Activated T-cell treated with anti-CD3 and anti-CD28 coated beads for 1 hour (primary cell): ENCODE measurements at regions not wholly inside any gene's neighbourhood (a gene's known extent, or its start where the extent isn't known, plus 50 kb on each side); places are given as distances from the start of the nearest gene placed in this dataset.
"Not testable (repeated sequence)": the region's sequence is repeated elsewhere in the genome, so short reads cannot be mapped to it uniquely, and the experiment has no call there.

ENCODE experiments used
- DNase-seq: peaks from one replicate; pipeline ENCODE4 v3.0.0-alpha.2; 2020; ENCODE audit warnings: low read depth

DNA sequence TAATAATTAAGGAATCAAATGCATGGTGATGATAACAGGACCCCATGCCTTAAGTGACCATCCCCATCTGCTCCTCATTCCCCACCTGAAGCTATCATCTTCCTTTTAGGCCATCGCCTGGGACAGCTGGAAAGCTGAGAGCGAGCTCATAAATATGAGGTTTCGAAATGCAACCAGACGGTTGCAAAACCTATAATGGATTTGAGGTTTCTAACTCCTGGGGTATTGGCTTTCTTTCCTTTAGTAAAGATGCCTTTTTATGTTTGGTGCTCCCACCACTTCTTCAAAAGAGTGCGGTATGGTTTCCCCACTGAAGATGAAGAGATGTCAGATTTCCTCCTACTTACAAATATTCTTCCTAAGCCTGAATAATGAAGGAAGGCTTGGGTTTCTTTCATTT lies 1589.5 kb upstream of the PIK3C3 start:
- DNase-seq, result no peak

DNA sequence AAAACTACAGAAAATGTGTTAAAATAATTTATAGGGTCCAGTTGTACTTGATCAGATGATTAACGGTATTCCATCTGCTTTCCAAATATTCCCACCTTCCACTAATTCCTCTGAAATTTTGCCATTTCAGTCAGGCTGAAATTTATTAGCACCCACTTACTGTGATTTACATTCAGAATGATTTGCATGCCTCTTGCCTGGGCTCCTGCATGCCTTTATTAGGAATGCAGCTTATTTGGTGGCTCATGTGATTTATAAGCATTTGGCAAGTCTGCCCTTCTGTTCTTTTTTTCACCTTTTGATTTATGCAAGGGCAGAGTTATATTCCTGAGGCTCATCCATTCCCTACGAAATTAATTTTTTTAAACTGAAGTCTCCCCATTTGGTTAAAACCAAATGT lies 1594.5 kb upstream of the PIK3C3 start:
- no peak for DNase-seq

DNA sequence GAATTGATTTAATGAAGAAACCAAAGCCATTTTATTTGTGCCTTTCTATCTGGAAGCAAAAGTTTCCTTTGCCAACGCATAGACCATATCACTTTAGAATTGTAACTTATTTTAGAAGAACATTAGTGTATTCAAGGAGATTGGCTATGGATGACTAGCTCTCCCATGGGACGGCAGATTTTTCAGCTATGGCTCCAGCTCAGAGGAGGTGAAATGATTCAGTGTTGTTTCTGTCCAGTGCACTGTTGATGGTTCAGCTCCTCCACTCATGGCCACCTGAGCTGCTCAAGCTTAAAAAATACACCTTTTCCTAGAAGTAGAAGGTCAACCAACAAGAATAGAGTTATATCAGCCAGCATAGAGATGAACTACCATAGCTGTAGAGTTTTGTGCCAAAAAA lies 1597.5 kb upstream of the PIK3C3 start:
- no peak for DNase-seq

DNA sequence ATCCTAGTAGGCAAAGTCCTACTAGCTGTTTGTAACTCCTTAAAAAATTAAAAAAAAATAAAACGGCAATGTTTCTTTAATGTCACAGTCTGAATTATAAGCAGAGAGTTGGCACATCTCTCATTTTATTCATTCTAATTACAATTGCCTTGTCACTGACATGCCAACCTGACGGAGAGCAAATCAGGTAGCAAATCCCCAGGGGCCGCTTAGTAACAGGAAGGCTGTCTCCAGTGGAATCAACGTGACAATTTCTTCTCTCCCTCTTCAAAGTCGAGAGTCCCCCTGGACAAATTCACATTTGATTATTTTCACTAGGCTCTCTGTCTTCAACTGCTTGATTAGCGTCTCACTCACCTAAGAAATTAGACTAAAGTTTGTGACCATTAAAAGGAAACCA lies 1598.9 kb upstream of the PIK3C3 start:
- no peak for DNase-seq

GRCh38 chr18:40355726-40356125 lies 1599.3 kb upstream of the PIK3C3 start:
- DNase-seq, result no peak

GRCh38 chr18:40348196-40348595 lies 1606.8 kb upstream of the PIK3C3 start:
- no peak for DNase-seq

- DNase-seq, result no peak
These were observed 1607.8 kb upstream of the PIK3C3 start for GRCh38 chr18:40347261-40347660.

DNA sequence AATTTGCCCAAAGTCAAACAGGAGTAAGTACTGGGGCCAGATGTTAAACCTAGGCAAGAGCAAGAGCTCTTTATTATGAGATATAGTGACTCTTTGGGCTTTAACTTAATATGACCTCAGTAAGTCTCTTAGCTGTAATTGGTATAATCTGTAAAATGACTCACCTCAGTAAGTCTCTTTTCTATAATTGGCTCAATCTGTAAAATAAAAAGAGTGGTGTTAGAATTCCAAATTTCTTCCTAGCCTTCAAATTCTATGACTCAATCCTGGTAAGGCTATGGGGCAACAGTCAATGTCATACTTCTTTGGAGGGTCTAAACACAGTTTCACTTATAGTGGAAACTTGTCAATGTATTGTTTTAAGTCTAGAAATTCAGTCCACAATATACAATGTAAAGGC lies 1608.9 kb upstream of the PIK3C3 start:
- no peak for DNase-seq

DNA sequence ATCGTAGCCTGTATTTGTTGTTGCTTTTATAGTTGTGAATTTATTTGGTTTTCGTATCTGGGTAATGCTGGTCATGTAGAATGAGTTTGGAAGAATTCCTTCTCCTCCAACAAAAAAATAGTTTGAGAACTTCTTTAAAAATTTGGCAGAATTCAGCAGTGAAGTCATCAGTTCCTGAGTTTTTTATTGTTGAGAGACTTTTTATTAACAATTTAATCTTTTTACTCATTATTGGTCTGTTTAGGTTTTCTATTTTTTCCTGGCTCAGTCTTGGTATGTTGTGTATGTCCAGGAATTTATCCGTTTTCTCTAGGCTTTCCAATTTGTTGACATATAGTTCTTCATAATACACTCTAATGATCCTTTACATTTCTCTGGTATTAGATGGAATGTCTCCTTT lies 1613.3 kb upstream of the PIK3C3 start:
- no peak for DNase-seq

GRCh38 chr18:40338284-40338683 lies 1616.8 kb upstream of the PIK3C3 start:
- DNase-seq, result no peak

DNA sequence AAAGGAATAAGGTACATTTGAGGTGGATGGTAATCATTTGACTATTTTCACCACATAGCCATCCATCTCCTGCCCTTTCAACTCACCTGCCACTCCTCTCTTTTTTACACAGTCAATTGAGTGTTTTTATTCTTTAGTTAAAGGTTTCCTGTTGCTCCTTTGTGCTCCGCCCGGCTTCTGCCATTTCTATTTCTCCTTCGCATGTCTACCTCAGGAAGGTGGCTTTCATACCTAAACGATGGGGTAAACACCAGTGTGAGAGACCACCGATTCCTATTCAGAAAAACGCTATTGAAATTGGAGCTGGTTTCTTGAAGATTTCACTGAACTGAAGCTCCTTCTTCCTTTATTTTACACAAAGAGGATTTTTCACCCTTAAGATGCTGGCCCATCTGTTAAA lies 1628.0 kb upstream of the PIK3C3 start:
- DNase-seq, result no peak

DNA sequence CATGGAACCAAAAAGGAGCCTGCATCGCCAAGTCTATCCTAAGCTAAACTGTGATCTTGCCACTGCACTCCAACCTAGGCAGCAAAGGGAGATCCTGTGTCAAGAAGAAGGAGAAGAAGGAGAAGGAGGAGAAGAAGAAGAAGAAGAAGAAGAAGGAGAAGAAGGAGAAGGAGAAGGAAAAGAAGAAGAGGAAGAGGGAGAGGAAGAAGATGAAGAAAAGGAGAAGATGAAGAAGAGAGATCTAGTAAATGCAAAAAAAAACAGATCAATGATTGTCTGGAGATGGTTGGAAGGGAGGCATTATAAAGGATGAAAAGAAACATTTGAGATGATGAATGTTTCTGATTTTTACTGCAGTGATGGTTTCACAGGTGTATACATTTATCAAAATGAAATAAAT lies 1629.0 kb upstream of the PIK3C3 start:
- no peak for DNase-seq

GRCh38 chr18:40314199-40314598 lies 1640.8 kb upstream of the PIK3C3 start:
- DNase-seq, result no peak

DNA sequence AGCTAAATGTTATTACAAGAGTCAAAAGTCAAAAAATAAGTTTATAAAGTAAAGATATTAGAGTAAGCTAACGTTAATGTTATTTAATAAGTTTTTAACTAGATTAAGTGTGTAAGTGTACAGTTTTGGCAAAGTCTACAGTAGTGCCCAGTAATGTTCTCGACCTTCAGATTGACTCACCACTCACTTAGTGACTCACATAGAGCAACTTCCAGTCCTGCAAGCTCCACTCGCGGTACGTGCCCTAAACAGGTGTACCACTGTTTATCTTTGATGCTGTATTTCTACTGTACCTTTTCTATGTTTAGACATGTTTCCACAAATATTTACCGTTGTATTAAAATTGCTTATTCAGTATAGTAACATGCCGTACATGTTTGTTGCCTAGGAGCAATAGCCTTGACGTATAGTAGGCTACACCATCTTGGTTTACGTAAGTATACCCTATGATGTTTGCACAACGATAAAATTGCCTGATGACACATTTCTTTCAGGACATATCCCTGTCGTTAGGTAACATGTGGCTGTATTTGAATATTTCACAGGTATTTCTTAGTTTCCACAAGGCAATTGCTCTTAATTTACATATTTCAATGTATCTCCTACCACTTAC lies 1641.9 kb upstream of the PIK3C3 start:
- DNase-seq, result no peak

- DNase-seq, result no peak
These were observed 1647.4 kb upstream of the PIK3C3 start for GRCh38 chr18:40307627-40308026.

GRCh38 chr18:40296717-40297413 lies 1658.2 kb upstream of the PIK3C3 start:
- no peak for DNase-seq

DNA sequence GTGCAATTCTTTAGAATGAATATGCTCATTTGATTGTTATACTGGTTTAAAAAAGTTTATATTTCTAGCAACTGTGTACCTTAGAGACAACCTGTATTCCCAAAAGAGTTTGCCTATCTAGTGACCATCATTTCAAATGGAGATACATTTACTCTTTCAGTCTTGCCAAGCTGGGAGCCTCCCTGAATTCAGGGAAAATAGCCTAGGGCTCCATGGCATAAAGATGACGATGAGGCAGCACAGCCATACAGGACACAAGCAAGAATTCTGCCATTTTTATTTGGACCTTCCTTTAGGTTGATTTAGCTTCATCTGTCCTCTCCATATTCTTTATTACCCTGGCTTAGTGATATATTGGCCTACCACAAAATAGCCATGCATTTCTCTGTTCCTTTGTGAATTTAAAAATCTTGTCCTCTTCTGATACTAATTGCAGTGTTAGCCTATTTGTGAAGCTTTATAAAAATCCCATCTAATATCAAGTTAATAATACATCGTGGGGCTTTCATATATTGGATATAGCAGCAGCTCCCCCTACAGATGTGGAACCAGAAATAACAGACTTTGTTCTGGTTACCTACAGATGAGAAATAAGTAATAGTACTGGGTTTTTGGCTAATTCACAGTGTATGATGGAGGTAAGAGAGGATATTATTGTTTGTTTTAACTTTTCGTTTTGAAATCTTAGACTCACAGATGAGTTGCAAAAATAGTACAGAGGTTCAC lies 1661.9 kb upstream of the PIK3C3 start:
- DNase-seq, result no peak

DNA sequence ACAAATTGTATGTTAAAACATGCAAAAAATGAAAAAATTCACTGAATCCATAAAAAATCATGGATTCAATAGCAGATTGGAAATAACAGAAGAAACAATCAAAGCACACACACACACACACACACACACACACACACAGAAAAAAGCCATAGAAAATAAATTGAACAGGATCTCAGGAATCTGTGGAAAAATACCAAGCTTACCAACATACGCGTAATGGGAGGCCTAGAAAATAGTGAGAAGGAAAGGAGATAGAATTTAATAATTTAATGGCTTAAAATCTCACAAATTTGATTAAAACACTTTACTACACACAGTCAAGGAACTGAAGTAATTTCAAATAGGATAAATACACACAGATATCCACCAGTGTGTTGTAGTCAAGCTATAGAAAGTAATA lies 1671.5 kb upstream of the PIK3C3 start:
- no peak for DNase-seq

DNA sequence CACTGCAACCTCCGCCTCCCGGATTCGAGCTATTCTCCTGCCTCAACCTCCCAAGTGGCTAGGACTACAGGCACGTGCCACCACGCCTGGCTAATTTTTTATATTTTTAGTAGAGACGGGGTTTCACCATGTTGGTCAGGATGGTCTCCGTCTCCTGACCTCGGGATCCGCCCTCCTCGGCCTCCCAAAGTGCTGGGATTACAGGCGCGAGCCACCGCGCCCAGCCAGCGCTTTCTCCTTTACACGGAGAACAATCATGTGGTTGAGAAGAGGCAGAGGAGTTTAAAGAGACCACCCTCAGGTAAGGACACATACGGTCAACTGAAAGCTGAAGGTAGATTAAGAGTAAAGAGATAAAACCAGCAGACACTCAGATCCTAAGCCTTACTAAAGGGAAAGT lies 1673.7 kb upstream of the PIK3C3 start:
- DNase-seq, result not testable (repeated sequence)

DNA sequence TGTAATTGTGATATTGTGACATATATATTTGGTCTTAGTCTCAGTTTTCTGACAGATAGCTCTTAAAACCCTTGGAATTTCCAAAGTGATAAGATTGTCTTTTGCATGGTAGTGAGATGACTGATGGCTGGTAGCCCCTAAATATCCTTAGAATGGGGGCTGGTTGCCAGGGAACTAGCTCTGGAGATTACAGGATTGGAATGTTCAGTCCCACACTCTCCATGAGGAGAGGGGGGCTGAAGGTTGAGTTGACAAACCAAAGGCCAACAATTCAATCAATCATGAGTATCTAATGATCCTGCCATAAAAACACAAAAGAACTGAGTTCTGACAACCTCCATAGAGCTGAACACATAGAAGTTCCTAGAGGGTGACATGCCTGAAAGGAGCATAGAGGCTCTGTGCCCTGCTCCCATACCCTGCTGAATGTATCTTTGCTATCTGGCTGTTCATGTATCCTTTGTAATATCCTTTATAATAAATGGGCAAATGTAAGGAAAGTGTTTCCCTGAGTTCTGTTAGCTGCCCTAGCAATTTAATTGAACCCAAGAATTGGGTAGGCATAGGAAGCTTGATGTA lies 1680.3 kb upstream of the PIK3C3 start:
- DNase-seq, result no peak

GRCh38 chr18:40272630-40273231 lies 1682.3 kb upstream of the PIK3C3 start:
- DNase-seq, result no peak

DNA sequence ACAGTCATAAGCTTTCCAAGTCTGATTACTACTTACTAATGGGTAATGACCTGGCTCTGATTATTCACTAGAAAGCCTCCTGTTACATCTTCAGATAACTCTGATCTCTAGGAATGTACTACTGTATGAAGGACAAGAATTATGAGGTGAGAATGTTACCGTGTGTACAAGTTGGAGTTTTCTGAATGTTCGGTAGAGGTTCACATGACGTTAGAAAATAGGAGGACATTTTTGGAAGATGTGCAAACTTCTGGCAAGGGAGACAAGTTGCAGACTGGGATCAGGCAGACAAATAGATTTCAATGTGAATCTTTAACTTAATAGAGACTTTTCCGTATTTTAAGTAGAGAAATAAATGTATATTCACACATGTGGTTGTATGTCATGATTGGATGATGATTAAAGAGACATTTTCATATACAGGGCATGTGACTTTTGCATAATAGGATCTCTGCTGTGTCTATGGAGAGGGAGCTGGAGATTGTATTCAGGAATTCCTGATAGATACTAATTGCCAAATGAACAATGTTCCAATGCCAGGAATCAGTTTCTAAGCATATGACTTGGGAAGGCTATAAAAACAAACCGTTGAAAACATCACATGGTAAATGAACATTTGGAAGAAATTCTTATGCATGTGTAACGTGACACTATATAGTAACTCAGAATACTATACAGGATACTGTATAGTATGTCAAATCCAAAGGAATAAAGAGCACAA lies 1695.8 kb upstream of the PIK3C3 start:
- DNase-seq, result no peak
